Bronchial epithelial cell (primary cell): ENCODE measurements at regions not wholly inside any gene's neighbourhood (a gene's known extent, or its start where the extent isn't known, plus 50 kb on each side); places are given as distances from the start of the nearest gene placed in this dataset.
"Not testable (repeated sequence)": the region's sequence is repeated elsewhere in the genome, so short reads cannot be mapped to it uniquely, and the experiment has no call there.

ENCODE experiments used
- DNase-seq: peaks from one replicate; pipeline ENCODE4 v3.0.0-alpha.2; 2010; ENCODE audit warnings: low read depth
- FAIRE-seq: peaks from 2 replicates; lab custom pipeline; 2011; peaks lifted over from hg19 to GRCh38; lab: Jason Lieb, UNC
- H3K27me3 ChIP-seq: 2 replicates; pipeline ENCODE4 v1.5.1; 2011; ENCODE audit warnings: low read length; ENCODE audit not compliant: control insufficient read depth, insufficient read depth
- H3K36me3 ChIP-seq: 2 replicates; pipeline ENCODE4 v1.5.1; 2011; ENCODE audit warnings: low read length; ENCODE audit not compliant: control insufficient read depth, insufficient read depth
- H3K4me3 ChIP-seq: 2 replicates; pipeline ENCODE4 v1.5.1; 2011; ENCODE audit warnings: mild to moderate bottlenecking, low read depth, low read length, control low read depth
- CTCF ChIP-seq: IDR thresholded peaks from 2 replicates; pipeline ENCODE4 v1.5.1; 2011; ENCODE audit warnings: mild to moderate bottlenecking, moderate library complexity, low read length, control low read depth, inconsistent platforms; ENCODE audit not compliant: insufficient read depth, severe bottlenecking

- Histone ChIP-seq H3K36me3 (no peaks in the 10 kb centered on the region), H3K27me3 (no peaks in the 10 kb centered on the region), H3K4me3 (no peak overlapping the region)
- no peak for TF ChIP-seq CTCF
- DNase-seq = no peak
- no peak for FAIRE-seq
These were observed 168.2 kb downstream of the THBS2 start for GRCh38 chr6:169085466-169085865.

- not testable (repeated sequence) for FAIRE-seq, H3K36me3 ChIP-seq, DNase-seq, H3K4me3 ChIP-seq, H3K27me3 ChIP-seq
These were observed 169.1 kb downstream of the THBS2 start for GRCh38 chr6:169084557-169084956.

- no peaks in the 10 kb centered on the region for H3K27me3 ChIP-seq
- no peak overlapping the region for H3K4me3 ChIP-seq
- no peak for TF ChIP-seq CTCF
- no peaks in the 10 kb centered on the region for H3K36me3 ChIP-seq
- no peak for DNase-seq
- no peak for FAIRE-seq
These were observed 169.6 kb downstream of the THBS2 start for GRCh38 chr6:169084067-169084466.

GRCh38 chr6:169083508-169083874 is 170.2 kb downstream of the THBS2 start:
- Histone ChIP-seq H3K4me3 (no peak overlapping the region), H3K27me3 (no peaks in the 10 kb centered on the region), H3K36me3 (no peaks in the 10 kb centered on the region)
- DNase-seq = no peak
- no peak for FAIRE-seq
- TF ChIP-seq CTCF = no peak

DNA sequence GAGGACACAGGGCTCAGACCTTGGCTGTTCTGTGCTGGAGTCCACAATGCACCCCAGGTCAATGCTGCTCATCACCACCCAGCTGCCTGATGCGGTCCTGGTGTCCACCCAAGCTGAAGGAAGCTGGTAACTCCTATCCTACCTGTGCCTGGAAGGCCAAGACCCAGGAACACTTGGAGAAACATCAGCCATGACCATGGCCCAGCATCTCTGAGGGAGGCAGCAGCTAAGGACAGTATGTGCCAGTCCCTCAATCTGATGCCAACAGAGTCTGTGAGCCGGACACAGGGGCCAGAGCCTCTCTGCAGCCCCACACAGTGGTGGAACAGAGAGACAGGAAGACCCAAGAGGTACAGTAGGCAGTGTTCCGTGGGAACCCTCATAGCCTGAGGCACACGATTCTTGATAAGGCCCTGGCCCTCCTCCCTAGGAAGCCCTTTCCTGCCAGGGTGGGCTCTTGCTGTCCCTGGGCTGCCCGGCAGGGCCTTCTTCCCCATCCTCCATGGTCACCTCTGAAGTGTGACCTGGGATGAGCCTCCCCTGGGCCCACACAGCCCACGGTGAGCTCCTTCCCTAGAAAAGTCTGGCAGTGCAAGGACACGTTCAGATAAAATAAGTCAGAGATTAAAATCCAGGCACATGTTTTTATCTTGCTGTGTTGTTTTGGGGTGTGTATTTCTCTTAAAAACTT is 170.7 kb downstream of the THBS2 start:
- TF ChIP-seq CTCF = no peak
- DNase-seq (no peak), FAIRE-seq (no peak)
- H3K4me3 ChIP-seq = no peak overlapping the region
- H3K27me3 ChIP-seq = no peaks in the 10 kb centered on the region
- H3K36me3 ChIP-seq = no peaks in the 10 kb centered on the region

GRCh38 chr6:169082093-169082492 is 171.6 kb downstream of the THBS2 start:
- no peak overlapping the region for H3K4me3 ChIP-seq
- H3K36me3 ChIP-seq = no peaks in the 10 kb centered on the region
- no peaks in the 10 kb centered on the region for H3K27me3 ChIP-seq
- DNase-seq (no peak), FAIRE-seq (no peak)
- no peak for TF ChIP-seq CTCF
